B cell (primary cell): ENCODE measurements at regions not wholly inside any gene's neighbourhood (a gene's known extent, or its start where the extent isn't known, plus 50 kb on each side); places are given as distances from the start of the nearest gene placed in this dataset.

Experiments
- ATAC-seq: fragments of 200-7000 bp; cut with Tn5 transposase; one replicate; pipeline ENCODE4 v1.10.0; 2021; ENCODE audit warnings: low read depth, mild to moderate bottlenecking, moderate number of reproducible peaks, moderate library complexity
- CTCF ChIA-PET: fragments of 350-600 bp; sonication (Branson Sonifier 250); formaldehyde crosslinking; loops from one replicate; lab custom pipeline; 2021; ENCODE audit warnings: antibody characterized with exemption, inconsistent platforms; lab: Charles Lee
- POLR2A ChIA-PET: fragments of 350-600 bp; sonication (Branson Sonifier 250); formaldehyde crosslinking; loops from one replicate; lab custom pipeline; 2021; ENCODE audit warnings: antibody characterized with exemption; lab: Charles Lee
- DNase-seq: peaks from one replicate; pipeline ENCODE4 v3.0.0; 2013
- H2AFZ ChIP-seq: 2 replicates; pipeline ENCODE4 v1.6.1; 2012; ENCODE audit warnings: mild to moderate bottlenecking, low read depth, low read length; ENCODE audit not compliant: insufficient read depth, poor library complexity, severe bottlenecking
- H3K27ac ChIP-seq, 2 donors: 1 replicate in 1 of 2; 2 replicates in 1 of 2; pipeline ENCODE4 v1.5.1; 2012 to 2013; ENCODE audit warnings: low read length in 2 of 2, mild to moderate bottlenecking in 2 of 2, moderate library complexity in 1 of 2
- H3K27me3 ChIP-seq, 4 experiments: fragments of 200-600 bp in 1 of 4; sonication (generic) in 1 of 4; replicated peaks in 1 of 4; 1 replicate in 2 of 4; 2 replicates in 2 of 4; pipeline versions ENCODE4 v1.6.1 to v1.7.0; 2013 to 2016; ENCODE audit warnings: low read length in 3 of 4, mild to moderate bottlenecking in 2 of 4, mixed read lengths in 1 of 4, moderate library complexity in 1 of 4; ENCODE audit not compliant: insufficient read depth in 4 of 4, control insufficient read depth in 3 of 4; ENCODE audit errors: control extremely low read depth in 1 of 4
- H3K36me3 ChIP-seq, 2 experiments: replicated peaks in 1 of 2; 1 replicate in 1 of 2; 2 replicates in 1 of 2; pipeline versions ENCODE4 v1.6.1 to v1.7.1; 2013; ENCODE audit warnings: low read length in 1 of 2; ENCODE audit not compliant: insufficient read depth in 2 of 2, control insufficient read depth in 1 of 2; ENCODE audit errors: control extremely low read depth in 1 of 2, extremely low read depth in 1 of 2
- H3K4me1 ChIP-seq, 2 donors: fragments of 200-600 bp in 1 of 2; sonication (generic) in 1 of 2; 1 replicate in 1 of 2; 2 replicates in 1 of 2; pipeline versions ENCODE4 v1.5.1 to v1.6.1; 2013 to 2017; ENCODE audit warnings: low read length in 2 of 2; ENCODE audit not compliant: control insufficient read depth in 2 of 2, insufficient read depth in 2 of 2
- H3K4me2 ChIP-seq: replicated peaks from 2 replicates; pipeline ENCODE3; 2012; ENCODE audit warnings: mild to moderate bottlenecking, low read depth, low read length; ENCODE audit not compliant: poor library complexity, severe bottlenecking
- H3K4me3 ChIP-seq, 5 experiments: fragments of 200-600 bp in 1 of 5; sonication (generic) in 1 of 5; 1 replicate in 3 of 5; 2 replicates in 2 of 5; pipeline versions ENCODE4 v1.5.1 to v1.7.0; 2011 to 2016; ENCODE audit warnings: low read length in 4 of 5, mild to moderate bottlenecking in 4 of 5, low read depth in 2 of 5, control low read depth in 1 of 5, moderate library complexity in 1 of 5; ENCODE audit not compliant: insufficient read depth in 1 of 5; ENCODE audit errors: control extremely low read depth in 1 of 5, extremely low read depth in 1 of 5
- H3K79me2 ChIP-seq: fragments of 200-600 bp; sonication (generic); one replicate; pipeline ENCODE4 v1.6.0; 2016; ENCODE audit warnings: low read length; ENCODE audit not compliant: control insufficient read depth, insufficient read depth
- H3K9ac ChIP-seq: fragments of 200-600 bp; sonication (generic); 2 replicates; pipeline ENCODE4 v1.6.1; 2017; ENCODE audit warnings: mild to moderate bottlenecking, low read length, moderate library complexity
- H3K9me3 ChIP-seq, 3 donors: one replicate each; pipeline versions ENCODE4 v1.6.1 to v1.7.1; 2013; ENCODE audit warnings: low read length in 2 of 3; ENCODE audit not compliant: control insufficient read depth in 2 of 3, insufficient read depth in 1 of 3; ENCODE audit errors: control extremely low read depth in 1 of 3
- H4K20me1 ChIP-seq: 2 replicates; pipeline ENCODE4 v1.6.0; 2012; ENCODE audit warnings: mild to moderate bottlenecking, low read length; ENCODE audit not compliant: insufficient read depth, control insufficient read depth, poor library complexity, severe bottlenecking
- H3K27ac Mint-ChIP-seq: one replicate; pipeline ENCODE4 v1.8.0; 2021; ENCODE audit warnings: mixed read lengths
- H3K27me3 Mint-ChIP-seq: one replicate; pipeline ENCODE4 v1.8.0; 2021; ENCODE audit warnings: mixed read lengths
- H3K4me1 Mint-ChIP-seq: one replicate; pipeline ENCODE4 v1.8.0; 2021; ENCODE audit warnings: mixed read lengths
- H3K4me3 Mint-ChIP-seq: one replicate; pipeline ENCODE4 v1.8.0; 2021; ENCODE audit warnings: mixed read lengths
- H3K9me3 Mint-ChIP-seq: one replicate; pipeline ENCODE4 v1.8.0; 2022; ENCODE audit warnings: mixed read lengths; ENCODE audit not compliant: insufficient read depth
- CTCF ChIP-seq: fragments of 200-600 bp; IDR thresholded peaks from one replicate; pipeline ENCODE4 v1.8.0; 2022; ENCODE audit warnings: antibody characterized with exemption, mild to moderate bottlenecking
- EZH2 ChIP-seq: IDR thresholded peaks from 2 replicates; pipeline ENCODE4 v1.6.1; 2012; ENCODE audit warnings: borderline replicate concordance, low read depth, mild to moderate bottlenecking, moderate library complexity, low read length; ENCODE audit not compliant: insufficient read depth, poor library complexity, severe bottlenecking
- WGBS: methylation state at CpG from one replicate; pipeline ENCODE4 v1.1.5; 2013; ENCODE audit warnings: missing lambda C conversion rate; ENCODE audit not compliant: insufficient coverage; 5-methylcytosine and 5-hydroxymethylcytosine counted together
- intact Hi-C: fragments of 100-400 bp; cut with micrococcal nuclease; formaldehyde crosslinking; loops from one replicate; pipeline ENCODE4 v1.10.0; 2022

GRCh38 chr5:155629597-155629996 is 616.0 kb downstream of the KIF4B start:
- intact Hi-C loops = no loop called here
- Histone ChIP-seq H3K27me3 (no peaks in the 10 kb centered on the region), H4K20me1 (no peaks in the 10 kb centered on the region), H3K4me3 (no peak overlapping the region), H3K9me3 (peaks cover 0 to 14% (median 0%) of the 10 kb centered on the region in 3 donors), H3K9ac (no peak overlapping the region), H3K27ac (no peak overlapping the region), H3K36me3 (no peaks in the 10 kb centered on the region), H3K4me1 (no peaks in the 10 kb centered on the region), H2AFZ (no peak overlapping the region), H3K79me2 (no peaks in the 10 kb centered on the region), H3K4me2 (no peak overlapping the region)
- no CpG with 5 or more reads among the region's 1 CpG for WGBS
- ChIA-PET POLR2A (no interaction called here), CTCF (no interaction called here)
- Mint-ChIP-seq H3K4me3 (no peak overlapping the region), H3K9me3 (no peaks in the 10 kb centered on the region), H3K4me1 (no peaks in the 10 kb centered on the region), H3K27ac (no peak overlapping the region), H3K27me3 (peaks cover 14% of the 10 kb centered on the region)
- DNase-seq (no peak), ATAC-seq (no peak)
- TF ChIP-seq EZH2 = no peak
- TF ChIP-seq CTCF = no peak

GRCh38 chr5:155631116-155631515 is 617.6 kb downstream of the KIF4B start:
- Histone ChIP-seq H3K4me2 (no peak overlapping the region), H3K36me3 (no peaks in the 10 kb centered on the region), H3K79me2 (no peaks in the 10 kb centered on the region), H3K4me1 (no peaks in the 10 kb centered on the region), H3K27me3 (no peaks in the 10 kb centered on the region), H3K27ac (no peak overlapping the region), H3K9me3 (peaks cover 0 to 14% (median 0%) of the 10 kb centered on the region in 3 donors), H2AFZ (no peak overlapping the region), H4K20me1 (no peaks in the 10 kb centered on the region), H3K4me3 (no peak overlapping the region), H3K9ac (no peak overlapping the region)
- TF ChIP-seq CTCF = no peak
- no peak for TF ChIP-seq EZH2
- Mint-ChIP-seq H3K4me1 (no peaks in the 10 kb centered on the region), H3K9me3 (no peaks in the 10 kb centered on the region), H3K4me3 (no peak overlapping the region), H3K27me3 (peaks cover 14% of the 10 kb centered on the region), H3K27ac (no peak overlapping the region)
- intact Hi-C loops = no loop called here
- ChIA-PET POLR2A (no interaction called here), CTCF (no interaction called here)
- 83% methylated on average over 3 of the region's 3 CpGs for WGBS
- no peak for DNase-seq
- no peak for ATAC-seq
